ENCODE measurements at regions not wholly inside any gene's neighbourhood (a gene's known extent, or its start where the extent isn't known, plus 50 kb on each side); places are given as distances from the start of the nearest gene placed in this dataset.

DNA sequence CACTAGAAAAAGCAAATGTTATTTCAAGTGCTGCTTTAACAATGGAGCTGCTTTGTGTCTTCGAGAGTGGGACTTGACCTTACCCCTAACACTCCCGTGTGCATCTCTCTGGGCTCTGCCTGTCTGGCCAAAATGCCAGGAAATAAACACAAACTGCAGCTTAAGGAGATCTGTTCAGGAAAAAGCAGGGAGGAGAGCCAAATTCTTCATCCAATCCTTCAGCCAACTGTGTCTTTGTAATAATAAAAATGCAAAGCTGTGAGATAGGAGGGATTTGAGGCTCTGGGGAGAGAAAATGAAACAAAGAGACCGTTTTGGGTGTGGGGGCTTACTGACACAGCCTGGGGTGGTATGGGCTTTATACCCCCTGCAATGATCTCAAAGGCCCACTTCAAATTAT is 85.8 kb upstream of the WSCD2 start:
- DNase-seq = no peak
- Histone ChIP-seq H3K4me3 (ENCODE audit: low read depth in 2 of 2, low read length in 1 of 2) (no peak overlapping the region), H3K4me1 (ENCODE audit: control insufficient read depth in 1 of 2, insufficient read depth in 2 of 2, low read depth in 1 of 2, low read length in 1 of 2) (no peaks in the 10 kb centered on the region), H4K20me1 (ENCODE audit: insufficient read depth) (no peaks in the 10 kb centered on the region), H3K9me2 (no peaks in the 10 kb centered on the region), H3K79me2 (ENCODE audit: insufficient read depth) (no peaks in the 10 kb centered on the region), H3K27me3 (ENCODE audit: insufficient read depth) (no peaks in the 10 kb centered on the region), H3F3A (replicated peaks; ENCODE audit: insufficient read depth) (no peaks in the 10 kb centered on the region), H3K9ac (no peak overlapping the region), H3K9me3 (no peaks in the 10 kb centered on the region), H3K27ac (ENCODE audit: low read depth in 2 of 2, low read length in 1 of 2) (no peak overlapping the region), H2AFZ (ENCODE audit: low read depth) (no peak overlapping the region), H3K36me3 (replicated peaks in 1 of 2; ENCODE audit: control insufficient read depth in 1 of 2, insufficient read depth in 2 of 2, low read length in 1 of 2) (no peaks in the 10 kb centered on the region), H3K4me2 (no peak overlapping the region)
- 8% methylated on average over 3 of the region's 3 CpGs for WGBS (ENCODE audit: low lambda C conversion rate)
- no peak for TF ChIP-seq NFIC (IDR thresholded peaks at IDR 0.05; ENCODE audit: borderline replicate concordance)
- TF ChIP-seq, protein P1, sequence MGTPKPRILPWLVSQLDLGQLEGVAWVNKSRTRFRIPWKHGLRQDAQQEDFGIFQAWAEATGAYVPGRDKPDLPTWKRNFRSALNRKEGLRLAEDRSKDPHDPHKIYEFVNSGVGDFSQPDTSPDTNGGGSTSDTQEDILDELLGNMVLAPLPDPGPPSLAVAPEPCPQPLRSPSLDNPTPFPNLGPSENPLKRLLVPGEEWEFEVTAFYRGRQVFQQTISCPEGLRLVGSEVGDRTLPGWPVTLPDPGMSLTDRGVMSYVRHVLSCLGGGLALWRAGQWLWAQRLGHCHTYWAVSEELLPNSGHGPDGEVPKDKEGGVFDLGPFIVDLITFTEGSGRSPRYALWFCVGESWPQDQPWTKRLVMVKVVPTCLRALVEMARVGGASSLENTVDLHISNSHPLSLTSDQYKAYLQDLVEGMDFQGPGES (IDR thresholded peaks at IDR 0.05; ENCODE audit: low read depth, low read length) = no peak
- TF ChIP-seq GABPA (IDR thresholded peaks at IDR 0.05; ENCODE audit: low read depth) = no peak
- TF ChIP-seq, protein P2, sequence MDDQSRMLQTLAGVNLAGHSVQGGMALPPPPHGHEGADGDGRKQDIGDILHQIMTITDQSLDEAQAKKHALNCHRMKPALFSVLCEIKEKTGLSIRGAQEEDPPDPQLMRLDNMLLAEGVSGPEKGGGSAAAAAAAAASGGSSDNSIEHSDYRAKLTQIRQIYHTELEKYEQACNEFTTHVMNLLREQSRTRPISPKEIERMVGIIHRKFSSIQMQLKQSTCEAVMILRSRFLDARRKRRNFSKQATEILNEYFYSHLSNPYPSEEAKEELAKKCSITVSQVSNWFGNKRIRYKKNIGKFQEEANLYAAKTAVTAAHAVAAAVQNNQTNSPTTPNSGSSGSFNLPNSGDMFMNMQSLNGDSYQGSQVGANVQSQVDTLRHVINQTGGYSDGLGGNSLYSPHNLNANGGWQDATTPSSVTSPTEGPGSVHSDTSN (IDR thresholded peaks at IDR 0.05) = no peak
- TF ChIP-seq, protein P3, sequence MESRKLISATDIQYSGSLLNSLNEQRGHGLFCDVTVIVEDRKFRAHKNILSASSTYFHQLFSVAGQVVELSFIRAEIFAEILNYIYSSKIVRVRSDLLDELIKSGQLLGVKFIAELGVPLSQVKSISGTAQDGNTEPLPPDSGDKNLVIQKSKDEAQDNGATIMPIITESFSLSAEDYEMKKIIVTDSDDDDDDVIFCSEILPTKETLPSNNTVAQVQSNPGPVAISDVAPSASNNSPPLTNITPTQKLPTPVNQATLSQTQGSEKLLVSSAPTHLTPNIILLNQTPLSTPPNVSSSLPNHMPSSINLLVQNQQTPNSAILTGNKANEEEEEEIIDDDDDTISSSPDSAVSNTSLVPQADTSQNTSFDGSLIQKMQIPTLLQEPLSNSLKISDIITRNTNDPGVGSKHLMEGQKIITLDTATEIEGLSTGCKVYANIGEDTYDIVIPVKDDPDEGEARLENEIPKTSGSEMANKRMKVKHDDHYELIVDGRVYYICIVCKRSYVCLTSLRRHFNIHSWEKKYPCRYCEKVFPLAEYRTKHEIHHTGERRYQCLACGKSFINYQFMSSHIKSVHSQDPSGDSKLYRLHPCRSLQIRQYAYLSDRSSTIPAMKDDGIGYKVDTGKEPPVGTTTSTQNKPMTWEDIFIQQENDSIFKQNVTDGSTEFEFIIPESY (IDR thresholded peaks at IDR 0.05; ENCODE audit: borderline replicate concordance, low read depth) = no peak
- TF ChIP-seq RXRA (IDR thresholded peaks at IDR 0.05; ENCODE audit: borderline replicate concordance, low read depth) = no peak
- TF ChIP-seq, protein P4, sequence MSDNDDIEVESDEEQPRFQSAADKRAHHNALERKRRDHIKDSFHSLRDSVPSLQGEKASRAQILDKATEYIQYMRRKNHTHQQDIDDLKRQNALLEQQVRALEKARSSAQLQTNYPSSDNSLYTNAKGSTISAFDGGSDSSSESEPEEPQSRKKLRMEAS (IDR thresholded peaks at IDR 0.05; ENCODE audit: low read depth) = no peak
- TF ChIP-seq EP300 (IDR thresholded peaks at IDR 0.05; ENCODE audit: borderline replicate concordance in 1 of 2, low read depth in 1 of 2, low read length in 1 of 2) = no peak
- TF ChIP-seq, protein P5, sequence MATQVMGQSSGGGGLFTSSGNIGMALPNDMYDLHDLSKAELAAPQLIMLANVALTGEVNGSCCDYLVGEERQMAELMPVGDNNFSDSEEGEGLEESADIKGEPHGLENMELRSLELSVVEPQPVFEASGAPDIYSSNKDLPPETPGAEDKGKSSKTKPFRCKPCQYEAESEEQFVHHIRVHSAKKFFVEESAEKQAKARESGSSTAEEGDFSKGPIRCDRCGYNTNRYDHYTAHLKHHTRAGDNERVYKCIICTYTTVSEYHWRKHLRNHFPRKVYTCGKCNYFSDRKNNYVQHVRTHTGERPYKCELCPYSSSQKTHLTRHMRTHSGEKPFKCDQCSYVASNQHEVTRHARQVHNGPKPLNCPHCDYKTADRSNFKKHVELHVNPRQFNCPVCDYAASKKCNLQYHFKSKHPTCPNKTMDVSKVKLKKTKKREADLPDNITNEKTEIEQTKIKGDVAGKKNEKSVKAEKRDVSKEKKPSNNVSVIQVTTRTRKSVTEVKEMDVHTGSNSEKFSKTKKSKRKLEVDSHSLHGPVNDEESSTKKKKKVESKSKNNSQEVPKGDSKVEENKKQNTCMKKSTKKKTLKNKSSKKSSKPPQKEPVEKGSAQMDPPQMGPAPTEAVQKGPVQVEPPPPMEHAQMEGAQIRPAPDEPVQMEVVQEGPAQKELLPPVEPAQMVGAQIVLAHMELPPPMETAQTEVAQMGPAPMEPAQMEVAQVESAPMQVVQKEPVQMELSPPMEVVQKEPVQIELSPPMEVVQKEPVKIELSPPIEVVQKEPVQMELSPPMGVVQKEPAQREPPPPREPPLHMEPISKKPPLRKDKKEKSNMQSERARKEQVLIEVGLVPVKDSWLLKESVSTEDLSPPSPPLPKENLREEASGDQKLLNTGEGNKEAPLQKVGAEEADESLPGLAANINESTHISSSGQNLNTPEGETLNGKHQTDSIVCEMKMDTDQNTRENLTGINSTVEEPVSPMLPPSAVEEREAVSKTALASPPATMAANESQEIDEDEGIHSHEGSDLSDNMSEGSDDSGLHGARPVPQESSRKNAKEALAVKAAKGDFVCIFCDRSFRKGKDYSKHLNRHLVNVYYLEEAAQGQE (IDR thresholded peaks at IDR 0.05; ENCODE audit: low read depth, low read length) = no peak
- no peak for TF ChIP-seq JUND (IDR thresholded peaks at IDR 0.05)
- POLR2A ChIA-PET = no interaction called here
- CTCF ChIA-PET = no interaction called here

All from SK-N-SH (cell line).